ENCODE measurements at regions not wholly inside any gene's neighbourhood (a gene's known extent, or its start where the extent isn't known, plus 50 kb on each side); places are given as distances from the start of the nearest gene placed in this dataset.

- H3K36me3 Mint-ChIP-seq (ENCODE audit: low read depth): no peaks in the 10 kb centered on the region
- intact Hi-C loops (cut with micrococcal nuclease): no loop called here
- H3K4me1 Mint-ChIP-seq (ENCODE audit: low read depth): no peaks in the 10 kb centered on the region
- peaks cover 3% of the 10 kb centered on the region for H3K9me3 Mint-ChIP-seq
- CTCF ChIA-PET: interaction anchor here (1.3 kb wide), 1 partner anchor 10 kb away, joined by 4 read pairs; no protein-coding TSS in a partner anchor
- DNase-seq: no peak
- H3K4me3 Mint-ChIP-seq: no peak overlapping the region
- peaks cover 19% of the 10 kb centered on the region for H3K27me3 Mint-ChIP-seq (ENCODE audit: low read depth)
- H3K27ac Mint-ChIP-seq: no peak overlapping the region
Observed at GRCh38 chr5:174410716-174411478, 313.5 kb upstream of the MSX2 start.

DNA sequence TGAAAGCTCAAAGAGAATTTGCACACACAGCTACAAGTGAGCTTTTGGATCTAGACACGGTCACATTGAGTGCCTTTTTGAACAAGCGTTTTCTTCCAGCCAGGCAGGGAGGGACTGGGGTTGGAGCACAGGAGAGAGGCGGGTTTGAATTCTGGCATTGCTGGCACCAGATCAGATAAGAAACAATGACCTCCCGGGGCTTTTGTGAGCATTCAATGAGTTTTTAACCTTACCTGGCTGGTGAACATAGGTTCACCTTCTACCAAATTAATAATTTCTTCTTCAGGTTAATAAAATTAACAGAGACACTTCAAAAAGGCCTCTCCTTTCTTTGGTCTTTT, 312.9 kb upstream of the MSX2 start:
- no peak overlapping the region for H3K27ac Mint-ChIP-seq
- H3K4me3 Mint-ChIP-seq: no peak overlapping the region
- intact Hi-C loops (cut with micrococcal nuclease): no loop called here
- no peak for DNase-seq
- H3K4me1 Mint-ChIP-seq (ENCODE audit: low read depth): no peaks in the 10 kb centered on the region
- peaks cover 3% of the 10 kb centered on the region for H3K9me3 Mint-ChIP-seq
- H3K27me3 Mint-ChIP-seq (ENCODE audit: low read depth): peaks cover 22% of the 10 kb centered on the region
- CTCF ChIA-PET: no interaction called here
- H3K36me3 Mint-ChIP-seq (ENCODE audit: low read depth): no peaks in the 10 kb centered on the region

GRCh38 chr5:174412374-174412773, 312.0 kb upstream of the MSX2 start:
- Mint-ChIP-seq H3K9me3 (peaks cover 3% of the 10 kb centered on the region), H3K36me3 (ENCODE audit: low read depth) (no peaks in the 10 kb centered on the region), H3K4me3 (no peak overlapping the region), H3K27me3 (ENCODE audit: low read depth) (peaks cover 25% of the 10 kb centered on the region), H3K4me1 (ENCODE audit: low read depth) (no peaks in the 10 kb centered on the region), H3K27ac (no peak overlapping the region)
- CTCF ChIA-PET: no interaction called here
- no peak for DNase-seq
- intact Hi-C loops (cut with micrococcal nuclease): no loop called here

GRCh38 chr5:174412941-174413340, 311.4 kb upstream of the MSX2 start:
- Mint-ChIP-seq H3K4me1 (ENCODE audit: low read depth) (no peaks in the 10 kb centered on the region), H3K4me3 (no peak overlapping the region), H3K27ac (no peak overlapping the region), H3K36me3 (ENCODE audit: low read depth) (no peaks in the 10 kb centered on the region), H3K9me3 (peaks cover 3% of the 10 kb centered on the region), H3K27me3 (ENCODE audit: low read depth) (peaks cover 25% of the 10 kb centered on the region)
- intact Hi-C loops (cut with micrococcal nuclease): no loop called here
- no peak for DNase-seq
- CTCF ChIA-PET: no interaction called here

DNA sequence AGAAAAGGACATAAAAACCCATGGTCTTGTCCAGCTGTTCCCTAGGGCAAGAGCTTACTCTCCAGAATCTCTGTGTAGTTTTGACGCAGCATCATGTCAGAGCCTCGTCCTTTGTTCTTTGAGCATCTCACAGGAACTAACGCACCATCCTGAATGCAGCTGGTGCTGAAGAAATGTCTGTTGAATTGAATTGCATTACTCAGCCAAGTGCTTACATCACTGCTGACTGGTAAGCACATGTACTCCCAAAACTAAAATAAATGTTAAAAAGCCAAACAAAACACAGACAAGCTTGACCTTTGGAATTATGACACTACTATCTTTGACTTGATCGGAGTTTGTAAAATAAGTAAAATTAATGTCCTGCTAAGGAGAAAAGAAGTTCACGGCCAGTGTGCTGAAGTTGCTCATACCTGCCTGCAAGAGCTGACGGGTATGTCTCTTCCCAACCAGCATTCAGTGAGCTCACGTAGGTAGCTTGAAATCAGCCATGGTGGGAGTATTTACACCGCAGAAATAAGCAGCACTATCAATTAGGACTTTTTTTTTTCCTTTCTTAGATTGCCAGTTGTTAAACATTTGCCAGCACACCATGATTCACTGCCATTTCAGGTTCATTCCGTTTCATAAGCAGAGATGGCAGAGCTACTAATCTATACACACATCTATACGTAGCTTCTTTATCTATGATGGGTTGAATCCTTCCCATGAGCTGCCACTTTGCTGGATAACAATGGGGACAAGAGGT, 310.6 kb upstream of the MSX2 start:
- Mint-ChIP-seq H3K27ac (no peak overlapping the region), H3K36me3 (ENCODE audit: low read depth) (no peaks in the 10 kb centered on the region), H3K4me1 (ENCODE audit: low read depth) (peaks cover under 1% of the 10 kb centered on the region), H3K9me3 (peaks cover 3% of the 10 kb centered on the region), H3K27me3 (ENCODE audit: low read depth) (peaks cover 31% of the 10 kb centered on the region), H3K4me3 (no peak overlapping the region)
- no peak for DNase-seq
- CTCF ChIA-PET: interaction anchor here (0.6 to 1.1 kb wide), 2 partner anchors 101 to 102 kb away, joined by 3 read pairs; no protein-coding TSS in a partner anchor
- intact Hi-C loops (cut with micrococcal nuclease): no loop called here

DNA sequence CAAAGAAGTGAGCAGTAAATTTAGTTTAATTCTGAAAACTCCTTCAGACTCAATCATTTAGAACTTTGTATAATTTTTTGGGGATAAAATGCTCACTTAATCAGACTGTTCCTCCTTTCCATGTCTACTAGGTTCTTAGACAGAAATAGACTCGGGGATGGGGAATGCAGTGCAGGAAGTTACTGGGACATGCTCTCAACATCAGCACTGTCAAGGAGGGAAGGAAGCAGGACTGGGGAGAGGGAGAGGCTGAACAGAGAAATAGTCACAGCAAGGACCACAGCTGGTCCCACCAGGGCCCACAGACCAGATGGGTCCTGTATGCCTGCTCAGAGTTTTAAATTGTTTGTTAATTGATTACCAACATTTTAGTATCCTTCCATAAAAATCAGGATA, 310.1 kb upstream of the MSX2 start:
- intact Hi-C loops (cut with micrococcal nuclease): no loop called here
- Mint-ChIP-seq H3K9me3 (peaks cover 3% of the 10 kb centered on the region), H3K4me1 (ENCODE audit: low read depth) (peaks cover 5% of the 10 kb centered on the region), H3K4me3 (no peak overlapping the region), H3K27me3 (ENCODE audit: low read depth) (peaks cover 27% of the 10 kb centered on the region), H3K27ac (no peak overlapping the region), H3K36me3 (ENCODE audit: low read depth) (no peaks in the 10 kb centered on the region)
- CTCF ChIA-PET: interaction anchor here (1.1 kb wide), 1 partner anchor 102 kb away, joined by 3 read pairs; no protein-coding TSS in a partner anchor
- no peak for DNase-seq

GRCh38 chr5:174418809-174419539, 305.4 kb upstream of the MSX2 start:
- Mint-ChIP-seq H3K36me3 (ENCODE audit: low read depth) (no peaks in the 10 kb centered on the region), H3K4me1 (ENCODE audit: low read depth) (peaks cover 11% of the 10 kb centered on the region), H3K27me3 (ENCODE audit: low read depth) (peaks cover 26% of the 10 kb centered on the region), H3K9me3 (no peaks in the 10 kb centered on the region), H3K4me3 (peak overlapping the region; percentile 34), H3K27ac (no peak overlapping the region)
- DNase-seq: peak; percentile 9
- CTCF ChIA-PET: interaction anchor here (0.6 to 2.4 kb wide), 10 partner anchors 10 to 771 kb away, joined by 3 to 16 read pairs (median 5); no protein-coding TSS in a partner anchor
- intact Hi-C loops (cut with micrococcal nuclease): loop anchor here (1.0 to 2.0 kb wide), 4 partner anchors 92 to 517 kb away; no protein-coding TSS in a partner anchor

- no peaks in the 10 kb centered on the region for H3K9me3 Mint-ChIP-seq
- CTCF ChIA-PET: interaction anchor here (0.7 to 2.4 kb wide), 12 partner anchors 12 to 1024 kb away, joined by 3 to 16 read pairs (median 4); no protein-coding TSS in a partner anchor
- peak overlapping the region; percentile 34 for H3K4me3 Mint-ChIP-seq
- peaks cover 11% of the 10 kb centered on the region for H3K4me1 Mint-ChIP-seq (ENCODE audit: low read depth)
- intact Hi-C loops (cut with micrococcal nuclease): loop anchor here (1.0 to 2.0 kb wide), 4 partner anchors 93 to 517 kb away; no protein-coding TSS in a partner anchor
- DNase-seq: peak; percentile 91
- peaks cover 26% of the 10 kb centered on the region for H3K27me3 Mint-ChIP-seq (ENCODE audit: low read depth)
- H3K27ac Mint-ChIP-seq: no peak overlapping the region
- H3K36me3 Mint-ChIP-seq (ENCODE audit: low read depth): no peaks in the 10 kb centered on the region
Observed at GRCh38 chr5:174419540-174420132, 304.7 kb upstream of the MSX2 start.

DNA sequence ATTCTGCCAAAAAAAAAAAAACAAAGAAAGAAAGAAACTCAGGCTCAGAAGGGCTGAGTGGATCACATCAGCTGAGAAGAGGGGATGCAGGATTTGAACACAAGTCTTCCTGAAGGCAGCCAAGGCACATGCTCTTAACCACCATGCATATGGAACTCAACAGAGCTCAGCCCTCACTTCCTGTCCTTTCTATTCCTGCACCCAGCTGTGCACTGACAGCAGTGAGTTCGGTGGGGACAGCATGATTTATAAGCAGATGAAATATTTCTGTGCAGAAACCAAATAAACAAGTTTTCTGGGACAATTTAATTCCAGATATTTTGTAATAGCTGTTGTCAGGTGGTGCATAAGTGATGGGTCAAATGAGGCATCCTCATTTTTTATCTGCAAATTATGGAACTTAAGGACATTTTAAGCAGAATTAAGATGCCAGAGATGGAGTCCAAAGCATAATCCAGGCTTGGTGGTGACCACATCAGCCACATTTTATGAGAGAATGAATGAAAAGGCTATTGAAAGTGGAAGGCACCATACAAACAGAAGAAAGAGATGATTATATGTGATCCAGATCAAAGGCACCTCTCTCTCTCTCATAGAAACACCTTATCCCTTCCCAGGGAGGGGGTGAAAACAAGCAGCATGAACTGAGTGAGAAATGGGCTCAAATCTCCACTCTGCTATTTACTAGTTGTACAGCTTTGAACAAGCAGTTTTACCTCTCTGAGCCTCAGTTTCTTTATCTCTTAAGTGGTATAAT, 303.6 kb upstream of the MSX2 start:
- no peak for DNase-seq
- H3K27ac Mint-ChIP-seq: no peak overlapping the region
- intact Hi-C loops (cut with micrococcal nuclease): no loop called here
- H3K9me3 Mint-ChIP-seq: no peaks in the 10 kb centered on the region
- H3K36me3 Mint-ChIP-seq (ENCODE audit: low read depth): no peaks in the 10 kb centered on the region
- CTCF ChIA-PET: interaction anchor here (0.6 to 2.4 kb wide), 6 partner anchors 10 to 1025 kb away, joined by 3 to 16 read pairs (median 4); no protein-coding TSS in a partner anchor
- no peak overlapping the region for H3K4me3 Mint-ChIP-seq
- peaks cover 11% of the 10 kb centered on the region for H3K4me1 Mint-ChIP-seq (ENCODE audit: low read depth)
- peaks cover 25% of the 10 kb centered on the region for H3K27me3 Mint-ChIP-seq (ENCODE audit: low read depth)

DNA sequence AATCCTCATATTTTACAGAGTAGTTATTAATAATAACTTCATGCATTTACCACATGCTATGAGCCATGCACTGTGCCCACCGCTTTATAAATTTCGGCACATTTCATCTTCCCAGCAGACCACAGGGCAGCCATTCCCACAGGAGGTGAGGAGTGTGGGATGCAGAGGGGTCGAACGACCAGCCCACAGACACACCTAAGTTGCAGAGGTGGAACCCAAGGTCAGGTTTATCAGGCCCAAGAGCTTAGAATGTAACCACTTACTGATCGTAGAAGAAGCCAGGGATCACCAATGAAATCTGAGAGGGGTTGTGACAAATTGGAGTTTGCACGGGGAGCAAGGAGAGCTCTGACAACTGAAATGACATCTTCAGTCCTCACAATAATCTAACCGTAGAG, 303.0 kb upstream of the MSX2 start:
- Mint-ChIP-seq H3K27ac (no peak overlapping the region), H3K27me3 (ENCODE audit: low read depth) (peaks cover 22% of the 10 kb centered on the region), H3K4me1 (ENCODE audit: low read depth) (peaks cover 11% of the 10 kb centered on the region), H3K4me3 (no peak overlapping the region), H3K9me3 (no peaks in the 10 kb centered on the region), H3K36me3 (ENCODE audit: low read depth) (no peaks in the 10 kb centered on the region)
- intact Hi-C loops (cut with micrococcal nuclease): no loop called here
- no peak for DNase-seq
- CTCF ChIA-PET: interaction anchor here (1.1 kb wide), 1 partner anchor 11 kb away, joined by 4 read pairs; no protein-coding TSS in a partner anchor

- Mint-ChIP-seq H3K4me3 (no peak overlapping the region), H3K36me3 (ENCODE audit: low read depth) (no peaks in the 10 kb centered on the region), H3K4me1 (ENCODE audit: low read depth) (peaks cover 11% of the 10 kb centered on the region), H3K9me3 (no peaks in the 10 kb centered on the region), H3K27me3 (ENCODE audit: low read depth) (peaks cover 7% of the 10 kb centered on the region), H3K27ac (no peak overlapping the region)
- CTCF ChIA-PET: no interaction called here
- DNase-seq: no peak
- intact Hi-C loops (cut with micrococcal nuclease): no loop called here
Observed at GRCh38 chr5:174423558-174423957, 300.8 kb upstream of the MSX2 start.
